ENCODE measurements at regions not wholly inside any gene's neighbourhood (a gene's known extent, or its start where the extent isn't known, plus 50 kb on each side); places are given as distances from the start of the nearest gene placed in this dataset.
A peak's percentile ranks its signal among the peaks of the same experiment; 100 is the strongest.

GRCh38 chr3:144235489-144235888, 263.9 kb downstream of the DIPK2A start:
- DNase-seq, result no peak

- no peak for DNase-seq
These were observed 265.7 kb downstream of the DIPK2A start for GRCh38 chr3:144237351-144237750.

- no peak for DNase-seq
These were observed 269.8 kb downstream of the DIPK2A start for GRCh38 chr3:144241404-144241803.

- DNase-seq, result no peak
These were observed 271.1 kb downstream of the DIPK2A start for GRCh38 chr3:144242747-144243146.

- DNase-seq, result no peak
These were observed 273.0 kb downstream of the DIPK2A start for GRCh38 chr3:144244662-144245061.

GRCh38 chr3:144252896-144253295, 281.3 kb downstream of the DIPK2A start:
- no peak for DNase-seq

- no peak for DNase-seq
These were observed 285.8 kb downstream of the DIPK2A start for GRCh38 chr3:144257381-144257780.

GRCh38 chr3:144259267-144259666, 287.6 kb downstream of the DIPK2A start:
- DNase-seq, result no peak

GRCh38 chr3:144263706-144264105, 292.1 kb downstream of the DIPK2A start:
- no peak for DNase-seq

GRCh38 chr3:144264350-144264749, 292.7 kb downstream of the DIPK2A start:
- DNase-seq, result no peak

- no peak for DNase-seq
These were observed 293.2 kb downstream of the DIPK2A start for GRCh38 chr3:144264794-144265193.

GRCh38 chr3:144265542-144266100, 294.0 kb downstream of the DIPK2A start:
- no peak for DNase-seq

GRCh38 chr3:144270100-144270499, 298.5 kb downstream of the DIPK2A start:
- DNase-seq, result no peak

- no peak for DNase-seq
These were observed 301.1 kb downstream of the DIPK2A start for GRCh38 chr3:144272680-144273079.

GRCh38 chr3:144273601-144274000, 302.0 kb downstream of the DIPK2A start:
- no peak for DNase-seq

GRCh38 chr3:144275005-144275404, 303.4 kb downstream of the DIPK2A start:
- DNase-seq, result no peak

- DNase-seq, result no peak
These were observed 310.7 kb downstream of the DIPK2A start for GRCh38 chr3:144282313-144282712.

GRCh38 chr3:144286235-144286910, 314.8 kb downstream of the DIPK2A start:
- no peak for DNase-seq

- no peak for DNase-seq
These were observed 315.4 kb downstream of the DIPK2A start for GRCh38 chr3:144287001-144287400.

GRCh38 chr3:144289057-144289456, 317.4 kb downstream of the DIPK2A start:
- DNase-seq, result no peak

GRCh38 chr3:144294659-144295538, 323.3 kb downstream of the DIPK2A start:
- DNase-seq, result peak in 1 of 5 donors; percentile 64

- no peak for DNase-seq
These were observed 324.0 kb downstream of the DIPK2A start for GRCh38 chr3:144295613-144296012.

GRCh38 chr3:144296808-144297207, 325.2 kb downstream of the DIPK2A start:
- DNase-seq, result no peak

GRCh38 chr3:144301863-144302262, 330.2 kb downstream of the DIPK2A start:
- DNase-seq, result no peak

Data from T-helper 1 cell (primary cell).